Esophagus squamous epithelium (tissue), 5 donors: ENCODE measurements at regions not wholly inside any gene's neighbourhood (a gene's known extent, or its start where the extent isn't known, plus 50 kb on each side); places are given as distances from the start of the nearest gene placed in this dataset.

ENCODE experiments used
- DNase-seq: peaks from one replicate; lab custom pipeline; 2025; lab: John Stamatoyannopoulos, UW
- H3K27ac ChIP-seq, 4 donors: fragments of 200-600 bp; sonication (generic); one replicate each; pipeline ENCODE4 v1.5.1; 2016 to 2019; ENCODE audit warnings: mild to moderate bottlenecking in 1 of 4
- H3K27me3 ChIP-seq, 4 donors: fragments of 200-600 bp; sonication (generic); 1 replicate in 3 of 4; 2 replicates in 1 of 4; pipeline versions ENCODE4 v1.5.1 to v1.6.0; 2017 to 2021; ENCODE audit warnings: antibody characterized with exemption in 1 of 4
- H3K36me3 ChIP-seq, 3 donors: fragments of 200-600 bp; sonication (generic); one replicate each; pipeline ENCODE4 v1.5.1; 2016 to 2019
- H3K4me1 ChIP-seq, 3 donors: fragments of 200-600 bp; sonication (generic); one replicate each; pipeline ENCODE4 v1.5.1; 2017 to 2019
- H3K4me3 ChIP-seq, 4 donors: fragments of 200-600 bp; sonication (generic); 1 replicate in 3 of 4; 2 replicates in 1 of 4; pipeline ENCODE4 v1.5.1; 2016 to 2019; ENCODE audit warnings: mild to moderate bottlenecking in 2 of 4, moderate library complexity in 1 of 4
- H3K9me3 ChIP-seq, 3 donors: fragments of 200-600 bp; sonication (generic); one replicate each; pipeline ENCODE4 v1.5.1; 2016 to 2019
- CTCF ChIP-seq, 6 experiments: fragments of 450-650 bp in 4 of 6; fragments of 200-600 bp in 2 of 6; sonication (generic) in 2 of 6; IDR thresholded peaks; one replicate each; pipeline ENCODE4 v1.5.1; 2016 to 2019; ENCODE audit warnings: antibody characterized with exemption in 6 of 6, mild to moderate bottlenecking in 4 of 6, moderate library complexity in 4 of 6
- POLR2A ChIP-seq, 4 donors: fragments of 450-650 bp; IDR thresholded peaks; one replicate each; pipeline ENCODE4 v1.6.1; 2017; ENCODE audit warnings: antibody characterized with exemption in 4 of 4, mild to moderate bottlenecking in 4 of 4, moderate library complexity in 3 of 4
- WGBS, 2 donors: methylation state at CpG; one replicate each; pipeline ENCODE4 v1.1.5; 2018; 5-methylcytosine and 5-hydroxymethylcytosine counted together
- intact Hi-C: fragments of 100-400 bp; cut with DNase I; formaldehyde crosslinking; loops from one replicate; pipeline ENCODE4 v1.15.0; 2022
- donor health status: DM: yes; HTN: yes; CAD: no.

- no peaks in the 10 kb centered on the region for H3K36me3 ChIP-seq
- 79 to 84% methylated on average over 6 of the region's 6 CpGs for WGBS, 2 donors
- H3K4me1 ChIP-seq = peaks cover 0 to 4% (median 0%) of the 10 kb centered on the region in 3 donors
- H3K4me3 ChIP-seq = no peak overlapping the region
- H3K9me3 ChIP-seq = no peaks in the 10 kb centered on the region
- DNase-seq = no peak
- no peak for TF ChIP-seq CTCF (IDR thresholded peaks at IDR 0.05)
- TF ChIP-seq POLR2A (IDR thresholded peaks at IDR 0.05) = no peak
- H3K27ac ChIP-seq = no peak overlapping the region
- intact Hi-C loops = no loop called here
- H3K27me3 ChIP-seq = no peaks in the 10 kb centered on the region
Observed at GRCh38 chr4:25525896-25526295, 129.8 kb upstream of the SLC34A2 start.

GRCh38 chr4:25527034-25527433 is 128.6 kb upstream of the SLC34A2 start:
- 76 to 79% methylated on average over 1 of the region's 1 CpG for WGBS, 2 donors
- no peak for DNase-seq
- intact Hi-C loops = no loop called here

GRCh38 chr4:25528391-25528790 is 127.3 kb upstream of the SLC34A2 start:
- no peak overlapping the region for H3K4me3 ChIP-seq
- 94 to 97% methylated on average over 9 to 10 of the region's 14 CpGs for WGBS, 2 donors

More at GRCh38 chr4:25527034-25527433, 128.6 kb upstream of the SLC34A2 start:
- no peak overlapping the region for H3K27ac ChIP-seq
- H3K27me3 ChIP-seq = no peaks in the 10 kb centered on the region
- H3K9me3 ChIP-seq = no peaks in the 10 kb centered on the region
- TF ChIP-seq POLR2A (IDR thresholded peaks at IDR 0.05) = no peak
- TF ChIP-seq CTCF (IDR thresholded peaks at IDR 0.05) = no peak
- H3K4me1 ChIP-seq = peaks cover 0 to 4% (median 0%) of the 10 kb centered on the region in 3 donors
- H3K4me3 ChIP-seq = no peak overlapping the region
- no peaks in the 10 kb centered on the region for H3K36me3 ChIP-seq

GRCh38 chr4:25531272-25531671 is 124.4 kb upstream of the SLC34A2 start:
- TF ChIP-seq CTCF (IDR thresholded peaks at IDR 0.05) (peak in 5 of 6 experiments; percentile 11 to 42 (median 16)), POLR2A (IDR thresholded peaks at IDR 0.05) (no peak)
- H3K9me3 ChIP-seq = no peaks in the 10 kb centered on the region
- no peaks in the 10 kb centered on the region for H3K4me1 ChIP-seq
- intact Hi-C loops = no loop called here
- H3K27ac ChIP-seq = no peak overlapping the region
- no peak for DNase-seq
- H3K36me3 ChIP-seq = no peaks in the 10 kb centered on the region
- H3K4me3 ChIP-seq = no peak overlapping the region
- no peaks in the 10 kb centered on the region for H3K27me3 ChIP-seq

More at GRCh38 chr4:25528391-25528790, 127.3 kb upstream of the SLC34A2 start:
- Histone ChIP-seq H3K4me1 (peaks cover 0 to 1% (median 0%) of the 10 kb centered on the region in 3 donors), H3K36me3 (no peaks in the 10 kb centered on the region), H3K9me3 (no peaks in the 10 kb centered on the region), H3K27me3 (no peaks in the 10 kb centered on the region), H3K27ac (no peak overlapping the region)
- DNase-seq = no peak
- TF ChIP-seq CTCF (IDR thresholded peaks at IDR 0.05) = no peak
- no peak for TF ChIP-seq POLR2A (IDR thresholded peaks at IDR 0.05)
- intact Hi-C loops = no loop called here

GRCh38 chr4:25532591-25532990 is 123.1 kb upstream of the SLC34A2 start:
- Histone ChIP-seq H3K4me1 (no peaks in the 10 kb centered on the region), H3K4me3 (no peak overlapping the region), H3K27ac (no peak overlapping the region), H3K9me3 (no peaks in the 10 kb centered on the region), H3K36me3 (no peaks in the 10 kb centered on the region), H3K27me3 (no peaks in the 10 kb centered on the region)
- no peak for DNase-seq
- intact Hi-C loops = no loop called here
- TF ChIP-seq POLR2A (IDR thresholded peaks at IDR 0.05) = no peak
- no peak for TF ChIP-seq CTCF (IDR thresholded peaks at IDR 0.05)
- 74 to 75% methylated on average over 4 of the region's 4 CpGs for WGBS, 2 donors
